ENCODE measurements at regions not wholly inside any gene's neighbourhood (a gene's known extent, or its start where the extent isn't known, plus 50 kb on each side); places are given as distances from the start of the nearest gene placed in this dataset.
A peak's percentile ranks its signal among the peaks of the same experiment; 100 is the strongest.

- Histone ChIP-seq H3K27me3 (replicated peaks in 1 of 7) (peaks cover 0 to 47% (median 0%) of the 10 kb centered on the region in 7 donors), H3K4me3 (no peak overlapping the region), H3K4me1 (no peaks in the 10 kb centered on the region), H3K27ac (no peak overlapping the region), H3K9me3 (no peaks in the 10 kb centered on the region), H3K36me3 (no peaks in the 10 kb centered on the region)
- DNase-seq = no peak
- intact Hi-C loops (cut with DNase I; ENCODE audit: low total_unique reads) = no loop called here
- TF ChIP-seq POLR2AphosphoS5 (IDR thresholded peaks at IDR 0.05) (no peak), POLR2A (IDR thresholded peaks at IDR 0.05) (no peak), CTCF (IDR thresholded peaks at IDR 0.05 in 8 of 11, conservative IDR thresholded peaks at IDR 0.05 in 3 of 11) (no peak)
- 85 to 96% (median 89%) methylated on average over 8 to 9 of the region's 9 CpGs for WGBS, 5 donors
Measured at GRCh38 chr19:13600091-13600490, 93.8 kb upstream of the CACNA1A start.

- TF ChIP-seq CTCF (IDR thresholded peaks at IDR 0.05 in 8 of 11, conservative IDR thresholded peaks at IDR 0.05 in 3 of 11) (no peak), POLR2A (IDR thresholded peaks at IDR 0.05) (no peak), POLR2AphosphoS5 (IDR thresholded peaks at IDR 0.05) (no peak)
- H3K4me1 ChIP-seq = no peaks in the 10 kb centered on the region
- peak; percentile 62 for DNase-seq
- H3K4me3 ChIP-seq = no peak overlapping the region
- no peak overlapping the region for H3K27ac ChIP-seq
- H3K9me3 ChIP-seq = no peaks in the 10 kb centered on the region
- WGBS, 5 donors = 85 to 95% (median 90%) methylated on average over 22 of the region's 22 CpGs
- peaks cover 0 to 47% (median 0%) of the 10 kb centered on the region in 7 donors for H3K27me3 ChIP-seq (replicated peaks in 1 of 7)
- H3K36me3 ChIP-seq = no peaks in the 10 kb centered on the region
- intact Hi-C loops (cut with DNase I; ENCODE audit: low total_unique reads) = loop anchor here (5.0 to 10.0 kb wide), 2 partner anchors 115 to 263 kb away; no protein-coding TSS in a partner anchor
Measured at GRCh38 chr19:13599681-13600080, 93.4 kb upstream of the CACNA1A start.

GRCh38 chr19:13598098-13598497, 91.8 kb upstream of the CACNA1A start:
- Histone ChIP-seq H3K27me3 (replicated peaks in 1 of 7) (peaks cover 0 to 57% (median 0%) of the 10 kb centered on the region in 7 donors), H3K4me1 (no peaks in the 10 kb centered on the region), H3K36me3 (no peaks in the 10 kb centered on the region), H3K27ac (no peak overlapping the region), H3K4me3 (no peak overlapping the region), H3K9me3 (no peaks in the 10 kb centered on the region)
- no peak for DNase-seq
- TF ChIP-seq POLR2A (IDR thresholded peaks at IDR 0.05) = no peak
- TF ChIP-seq POLR2AphosphoS5 (IDR thresholded peaks at IDR 0.05) = no peak
- no peak for TF ChIP-seq CTCF (IDR thresholded peaks at IDR 0.05 in 8 of 11, conservative IDR thresholded peaks at IDR 0.05 in 3 of 11)
- intact Hi-C loops (cut with DNase I; ENCODE audit: low total_unique reads) = loop anchor here (5.0 to 10.0 kb wide), 2 partner anchors 117 to 264 kb away; no protein-coding TSS in a partner anchor

- intact Hi-C loops (cut with DNase I; ENCODE audit: low total_unique reads) = loop anchor here (5.0 to 10.0 kb wide), 2 partner anchors 117 to 265 kb away; no protein-coding TSS in a partner anchor
- Histone ChIP-seq H3K27ac (no peak overlapping the region), H3K36me3 (no peaks in the 10 kb centered on the region), H3K27me3 (replicated peaks in 1 of 7) (peaks cover 0 to 60% (median 0%) of the 10 kb centered on the region in 7 donors), H3K4me1 (no peaks in the 10 kb centered on the region), H3K4me3 (no peak overlapping the region), H3K9me3 (no peaks in the 10 kb centered on the region)
- DNase-seq = no peak
- WGBS, 5 donors = 0 to 4% (median 1%) methylated on average over 3 of the region's 3 CpGs
- peak in 10 of 11 experiments; percentile 18 to 70 (median 52) for TF ChIP-seq CTCF (IDR thresholded peaks at IDR 0.05 in 8 of 11, conservative IDR thresholded peaks at IDR 0.05 in 3 of 11)
- TF ChIP-seq POLR2AphosphoS5 (IDR thresholded peaks at IDR 0.05) = no peak
Measured at GRCh38 chr19:13597640-13598039, 91.4 kb upstream of the CACNA1A start.
